KMS-11 (cell line): ENCODE measurements at regions not wholly inside any gene's neighbourhood (a gene's known extent, or its start where the extent isn't known, plus 50 kb on each side); places are given as distances from the start of the nearest gene placed in this dataset.

Source experiments
- H2AFZ ChIP-seq: fragments of 200-600 bp; sonication (generic); 2 replicates; pipeline ENCODE4 v1.6.1; 2016; ENCODE audit warnings: antibody characterized with exemption, mixed run types, low read depth
- H3K27ac ChIP-seq: fragments of 200-600 bp; sonication (generic); 2 replicates; pipeline ENCODE4 v1.6.1; 2016; ENCODE audit warnings: mild to moderate bottlenecking, mixed run types
- H3K27me3 ChIP-seq: fragments of 200-600 bp; sonication (generic); 2 replicates; pipeline ENCODE4 v1.6.1; 2017; ENCODE audit warnings: mild to moderate bottlenecking, low read depth, mixed run types, moderate library complexity; ENCODE audit not compliant: insufficient read depth
- H3K36me3 ChIP-seq: fragments of 200-600 bp; sonication (generic); 2 replicates; pipeline ENCODE4 v1.6.1; 2017; ENCODE audit warnings: mild to moderate bottlenecking, mixed run types; ENCODE audit not compliant: insufficient read depth
- H3K4me1 ChIP-seq: fragments of 200-600 bp; sonication (generic); 2 replicates; pipeline ENCODE4 v1.6.1; 2016; ENCODE audit warnings: mild to moderate bottlenecking, low read depth, mixed run types; ENCODE audit not compliant: poor library complexity, severe bottlenecking
- H3K4me2 ChIP-seq: fragments of 200-600 bp; sonication (generic); 2 replicates; pipeline ENCODE4 v1.7.0; 2016; ENCODE audit warnings: mild to moderate bottlenecking, mixed run types
- H3K4me3 ChIP-seq: fragments of 200-600 bp; sonication (generic); IDR thresholded peaks from 2 replicates; pipeline ENCODE4 v1.6.1; 2017; ENCODE audit warnings: low read depth, low read length, mixed read lengths; ENCODE audit not compliant: insufficient read depth
- H3K79me2 ChIP-seq: fragments of 200-600 bp; sonication (generic); 2 replicates; pipeline ENCODE4 v1.6.1; 2016; ENCODE audit warnings: low read depth, mixed run types; ENCODE audit not compliant: insufficient read depth
- H3K9ac ChIP-seq: fragments of 200-600 bp; sonication (generic); 2 replicates; pipeline ENCODE4 v1.6.1; 2016; ENCODE audit warnings: mild to moderate bottlenecking, mixed run types
- H4K20me1 ChIP-seq: fragments of 200-600 bp; sonication (generic); 2 replicates; pipeline ENCODE4 v1.6.1; 2016; ENCODE audit warnings: mild to moderate bottlenecking, mixed run types; ENCODE audit not compliant: insufficient read depth
- TF ChIP-seq, protein P1 (sequence below): fragments of 200-600 bp; sonication (generic); conservative IDR thresholded peaks from 2 replicates; pipeline ENCODE4 v1.6.1; 2017; ENCODE audit warnings: low read depth, mild to moderate bottlenecking, antibody characterized with exemption, low read length, moderate library complexity, mixed read lengths

DNA sequence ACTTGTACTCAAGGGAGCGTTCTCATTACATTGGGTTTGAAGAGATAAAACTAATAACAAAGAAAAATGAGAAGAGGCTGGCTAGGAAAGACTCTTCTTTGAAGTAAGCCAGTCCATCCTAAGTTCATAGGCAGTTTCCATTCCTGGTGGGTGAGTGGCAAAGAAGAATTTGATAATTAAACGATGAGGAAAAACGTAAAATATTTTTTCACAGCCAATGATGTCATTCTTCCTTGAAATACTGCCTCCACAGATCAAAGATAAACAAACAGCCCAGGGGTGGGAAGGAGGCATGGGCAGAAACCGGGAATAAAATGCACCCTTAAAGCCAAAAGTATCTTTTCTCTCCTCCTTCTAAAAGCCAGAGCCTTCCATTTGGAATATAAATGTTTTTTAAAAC is 346.6 kb downstream of the PMP22 start:
- H3K4me3 ChIP-seq, result no peak overlapping the region
- H3K4me2 ChIP-seq, result no peak overlapping the region
- no peak overlapping the region for H2AFZ ChIP-seq
- H3K27me3 ChIP-seq, result no peaks in the 10 kb centered on the region
- TF ChIP-seq, protein P1, sequence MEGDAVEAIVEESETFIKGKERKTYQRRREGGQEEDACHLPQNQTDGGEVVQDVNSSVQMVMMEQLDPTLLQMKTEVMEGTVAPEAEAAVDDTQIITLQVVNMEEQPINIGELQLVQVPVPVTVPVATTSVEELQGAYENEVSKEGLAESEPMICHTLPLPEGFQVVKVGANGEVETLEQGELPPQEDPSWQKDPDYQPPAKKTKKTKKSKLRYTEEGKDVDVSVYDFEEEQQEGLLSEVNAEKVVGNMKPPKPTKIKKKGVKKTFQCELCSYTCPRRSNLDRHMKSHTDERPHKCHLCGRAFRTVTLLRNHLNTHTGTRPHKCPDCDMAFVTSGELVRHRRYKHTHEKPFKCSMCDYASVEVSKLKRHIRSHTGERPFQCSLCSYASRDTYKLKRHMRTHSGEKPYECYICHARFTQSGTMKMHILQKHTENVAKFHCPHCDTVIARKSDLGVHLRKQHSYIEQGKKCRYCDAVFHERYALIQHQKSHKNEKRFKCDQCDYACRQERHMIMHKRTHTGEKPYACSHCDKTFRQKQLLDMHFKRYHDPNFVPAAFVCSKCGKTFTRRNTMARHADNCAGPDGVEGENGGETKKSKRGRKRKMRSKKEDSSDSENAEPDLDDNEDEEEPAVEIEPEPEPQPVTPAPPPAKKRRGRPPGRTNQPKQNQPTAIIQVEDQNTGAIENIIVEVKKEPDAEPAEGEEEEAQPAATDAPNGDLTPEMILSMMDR, result no peak
- H3K9ac ChIP-seq, result no peak overlapping the region
- H3K27ac ChIP-seq, result no peak overlapping the region
- H3K36me3 ChIP-seq, result no peaks in the 10 kb centered on the region
- H4K20me1 ChIP-seq, result no peaks in the 10 kb centered on the region
- H3K4me1 ChIP-seq, result no peaks in the 10 kb centered on the region
- no peaks in the 10 kb centered on the region for H3K79me2 ChIP-seq

DNA sequence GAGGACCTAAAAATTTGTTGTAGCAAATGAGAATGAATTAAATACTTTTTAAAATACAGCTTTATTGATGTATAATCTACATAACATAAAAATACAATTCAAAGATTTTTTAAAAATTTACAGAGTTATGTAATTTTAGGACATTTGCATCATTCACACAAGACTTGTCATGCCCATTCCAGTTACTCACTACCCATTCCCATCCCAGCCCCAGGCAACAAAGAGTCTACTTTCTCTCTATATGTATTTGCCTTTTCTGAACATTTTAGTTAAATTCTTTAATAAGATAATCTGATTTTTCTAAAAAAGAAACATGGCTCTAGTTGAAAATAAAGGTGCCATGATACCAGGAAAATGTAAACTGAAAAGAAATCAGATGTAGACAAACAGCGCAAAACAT is 354.2 kb downstream of the PMP22 start:
- Histone ChIP-seq H3K36me3 (no peaks in the 10 kb centered on the region), H3K27me3 (no peaks in the 10 kb centered on the region), H2AFZ (no peak overlapping the region), H4K20me1 (no peaks in the 10 kb centered on the region), H3K27ac (no peak overlapping the region), H3K4me1 (no peaks in the 10 kb centered on the region), H3K4me3 (no peak overlapping the region), H3K9ac (no peak overlapping the region), H3K4me2 (no peak overlapping the region), H3K79me2 (no peaks in the 10 kb centered on the region)
- TF ChIP-seq, protein P1, result no peak

DNA sequence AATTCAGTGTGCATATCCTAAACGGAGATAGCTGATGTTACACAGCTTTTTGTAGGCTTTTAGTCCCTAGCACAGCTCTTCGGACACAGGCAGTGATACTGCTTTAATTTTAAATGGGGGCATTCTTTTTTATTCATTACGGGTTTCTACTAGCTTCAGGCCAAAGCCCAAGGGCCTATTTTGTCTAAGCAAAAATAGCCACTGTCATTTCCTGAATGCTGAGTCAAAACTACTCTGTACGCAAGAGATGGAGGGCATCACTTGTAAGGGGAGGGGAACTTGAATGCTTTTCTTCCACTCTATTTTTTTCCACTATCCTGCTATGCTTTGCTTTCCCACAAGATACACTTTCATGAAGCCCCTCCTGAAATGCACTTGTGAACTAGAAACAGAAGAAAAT is 360.7 kb downstream of the PMP22 start:
- no peaks in the 10 kb centered on the region for H3K36me3 ChIP-seq
- H3K9ac ChIP-seq, result no peak overlapping the region
- no peak overlapping the region for H2AFZ ChIP-seq
- H3K27me3 ChIP-seq, result no peaks in the 10 kb centered on the region
- H3K4me2 ChIP-seq, result no peak overlapping the region
- no peak overlapping the region for H3K27ac ChIP-seq
- H3K4me3 ChIP-seq, result no peak overlapping the region
- TF ChIP-seq, protein P1, result no peak
- no peaks in the 10 kb centered on the region for H3K4me1 ChIP-seq
- H4K20me1 ChIP-seq, result no peaks in the 10 kb centered on the region
- no peaks in the 10 kb centered on the region for H3K79me2 ChIP-seq

DNA sequence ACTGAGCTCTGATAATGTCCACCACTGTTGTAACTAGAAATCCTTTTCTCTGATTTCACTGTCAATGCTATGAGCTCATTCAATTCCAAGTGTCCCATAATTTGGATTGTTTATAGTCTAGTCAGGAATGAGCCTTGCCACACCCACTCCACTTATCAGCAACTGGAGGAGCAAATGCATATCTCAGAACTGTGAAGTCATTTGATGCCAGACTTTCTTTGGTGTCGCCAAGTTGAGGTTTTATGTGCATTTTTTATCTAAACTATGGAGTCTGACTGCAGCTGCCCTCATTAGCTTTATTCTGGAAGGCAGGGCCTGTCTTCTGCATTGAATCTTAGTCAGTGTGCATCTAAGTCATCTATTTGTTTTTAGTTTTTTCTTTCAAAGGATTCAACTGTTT is 361.3 kb downstream of the PMP22 start:
- Histone ChIP-seq H2AFZ (no peak overlapping the region), H3K79me2 (no peaks in the 10 kb centered on the region), H3K4me2 (no peak overlapping the region), H3K27me3 (no peaks in the 10 kb centered on the region), H3K4me1 (no peaks in the 10 kb centered on the region), H3K9ac (no peak overlapping the region), H3K36me3 (no peaks in the 10 kb centered on the region), H3K27ac (no peak overlapping the region), H4K20me1 (no peaks in the 10 kb centered on the region), H3K4me3 (no peak overlapping the region)
- TF ChIP-seq, protein P1, result no peak

DNA sequence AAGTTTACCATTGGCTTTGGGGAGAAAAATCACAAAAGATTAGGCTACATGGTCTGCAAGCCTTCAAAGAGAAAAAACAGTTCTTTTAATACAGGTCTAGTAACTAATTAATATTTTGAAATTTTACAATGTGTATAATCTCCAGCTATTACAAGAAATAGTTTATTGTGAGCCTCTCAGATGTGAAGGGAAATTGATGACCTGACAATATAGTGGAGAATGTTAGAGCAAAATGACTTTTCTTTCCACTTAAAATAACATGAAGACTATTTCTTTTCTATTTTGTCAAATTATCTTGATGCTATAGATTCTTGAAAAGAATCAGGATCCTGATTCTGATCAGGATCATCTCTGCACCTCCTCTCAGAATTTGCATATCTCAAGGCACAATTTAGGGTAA is 362.3 kb downstream of the PMP22 start:
- H3K79me2 ChIP-seq, result no peaks in the 10 kb centered on the region
- no peak overlapping the region for H3K9ac ChIP-seq
- H3K27me3 ChIP-seq, result no peaks in the 10 kb centered on the region
- H3K4me3 ChIP-seq, result no peak overlapping the region
- H2AFZ ChIP-seq, result no peak overlapping the region
- no peaks in the 10 kb centered on the region for H3K36me3 ChIP-seq
- no peak overlapping the region for H3K4me2 ChIP-seq
- H3K4me1 ChIP-seq, result no peaks in the 10 kb centered on the region
- H4K20me1 ChIP-seq, result no peaks in the 10 kb centered on the region
- no peak overlapping the region for H3K27ac ChIP-seq
- TF ChIP-seq, protein P1, result no peak
